Muscle of leg (tissue), 3 donors: ENCODE measurements at regions not wholly inside any gene's neighbourhood (a gene's known extent, or its start where the extent isn't known, plus 50 kb on each side); places are given as distances from the start of the nearest gene placed in this dataset.

ENCODE experiments used
- DNase-seq: peaks from one replicate; pipeline ENCODE4 v3.0.0; 2013
- H3K27ac ChIP-seq: one replicate; pipeline ENCODE4 v1.5.1; 2013; ENCODE audit warnings: mild to moderate bottlenecking, low read length, control low read depth
- H3K27me3 ChIP-seq: one replicate; pipeline ENCODE4 v1.6.1; 2013; ENCODE audit warnings: low read length; ENCODE audit not compliant: control insufficient read depth, insufficient read depth
- H3K36me3 ChIP-seq: one replicate; pipeline ENCODE4 v1.6.1; 2013; ENCODE audit warnings: low read length; ENCODE audit not compliant: control insufficient read depth, insufficient read depth
- H3K4me1 ChIP-seq: one replicate; pipeline ENCODE4 v1.6.1; 2013; ENCODE audit warnings: low read length; ENCODE audit not compliant: control insufficient read depth, insufficient read depth
- H3K4me3 ChIP-seq: one replicate; pipeline ENCODE4 v1.5.1; 2013; ENCODE audit warnings: low read length, control low read depth
- H3K9me3 ChIP-seq: replicated peaks from 2 replicates; pipeline ENCODE4 v1.6.1; 2013; ENCODE audit warnings: low read depth, low read length; ENCODE audit not compliant: control insufficient read depth
- WGBS: methylation state at CpG from one replicate; pipeline ENCODE4 v1.1.5; 2013; ENCODE audit warnings: missing lambda C conversion rate; ENCODE audit not compliant: insufficient coverage; 5-methylcytosine and 5-hydroxymethylcytosine counted together

GRCh38 chr1:219825355-219825754 lies 103.0 kb downstream of the SLC30A10 start:
- H3K9me3 ChIP-seq, result no peaks in the 10 kb centered on the region
- no peak overlapping the region for H3K27ac ChIP-seq
- H3K27me3 ChIP-seq, result no peaks in the 10 kb centered on the region
- H3K36me3 ChIP-seq, result no peaks in the 10 kb centered on the region
- DNase-seq, result peak; percentile 43
- H3K4me3 ChIP-seq, result no peak overlapping the region
- H3K4me1 ChIP-seq, result no peaks in the 10 kb centered on the region
- WGBS, result no CpG with 5 or more reads among the region's 2 CpGs

- Histone ChIP-seq H3K27me3 (no peaks in the 10 kb centered on the region), H3K4me1 (no peaks in the 10 kb centered on the region), H3K27ac (no peak overlapping the region), H3K9me3 (no peaks in the 10 kb centered on the region), H3K4me3 (no peak overlapping the region), H3K36me3 (no peaks in the 10 kb centered on the region)
- no CpG with 5 or more reads among the region's 2 CpGs for WGBS
- DNase-seq, result peak; percentile 67
Measured at GRCh38 chr1:219824338-219824737, 104.0 kb downstream of the SLC30A10 start.

- Histone ChIP-seq H3K4me3 (no peak overlapping the region), H3K27ac (no peak overlapping the region), H3K27me3 (no peaks in the 10 kb centered on the region), H3K36me3 (no peaks in the 10 kb centered on the region), H3K9me3 (no peaks in the 10 kb centered on the region), H3K4me1 (no peaks in the 10 kb centered on the region)
- DNase-seq, result peak; percentile 51
- no CpG with 5 or more reads among the region's 2 CpGs for WGBS
Measured at GRCh38 chr1:219820551-219820950, 107.8 kb downstream of the SLC30A10 start.

- H3K27ac ChIP-seq, result no peak overlapping the region
- H3K36me3 ChIP-seq, result no peaks in the 10 kb centered on the region
- H3K4me1 ChIP-seq, result no peaks in the 10 kb centered on the region
- H3K27me3 ChIP-seq, result no peaks in the 10 kb centered on the region
- H3K9me3 ChIP-seq, result no peaks in the 10 kb centered on the region
- no CpG with 5 or more reads among the region's 2 CpGs for WGBS
- no peak for DNase-seq
- H3K4me3 ChIP-seq, result no peak overlapping the region
Measured at GRCh38 chr1:219817914-219818313, 110.4 kb downstream of the SLC30A10 start.

- H3K9me3 ChIP-seq, result no peaks in the 10 kb centered on the region
- peaks cover 17% of the 10 kb centered on the region for H3K4me1 ChIP-seq
- WGBS, result no CpG with 5 or more reads among the region's 1 CpG
- peak overlapping the region; percentile 2 for H3K27ac ChIP-seq
- H3K27me3 ChIP-seq, result no peaks in the 10 kb centered on the region
- no peak overlapping the region for H3K4me3 ChIP-seq
- H3K36me3 ChIP-seq, result no peaks in the 10 kb centered on the region
- peak; percentile 96 for DNase-seq
Measured at GRCh38 chr1:219813294-219813693, 115.1 kb downstream of the SLC30A10 start.

- WGBS, result 71% methylated on average over 1 of the region's 4 CpGs
- peak; percentile 89 for DNase-seq
- H3K27ac ChIP-seq, result peak overlapping the region; percentile 2
- no peaks in the 10 kb centered on the region for H3K9me3 ChIP-seq
- no peak overlapping the region for H3K4me3 ChIP-seq
- no peaks in the 10 kb centered on the region for H3K36me3 ChIP-seq
- H3K27me3 ChIP-seq, result no peaks in the 10 kb centered on the region
- peaks cover 17% of the 10 kb centered on the region for H3K4me1 ChIP-seq
Measured at GRCh38 chr1:219812491-219813203, 115.7 kb downstream of the SLC30A10 start.

- Histone ChIP-seq H3K27ac (no peak overlapping the region), H3K4me3 (no peak overlapping the region), H3K9me3 (no peaks in the 10 kb centered on the region), H3K36me3 (no peaks in the 10 kb centered on the region), H3K27me3 (no peaks in the 10 kb centered on the region), H3K4me1 (peaks cover 17% of the 10 kb centered on the region)
- 37% methylated on average over 2 of the region's 4 CpGs for WGBS
- DNase-seq, result peak; percentile 41
Measured at GRCh38 chr1:219812086-219812485, 116.3 kb downstream of the SLC30A10 start.

- Histone ChIP-seq H3K36me3 (no peaks in the 10 kb centered on the region), H3K27ac (no peak overlapping the region), H3K27me3 (no peaks in the 10 kb centered on the region), H3K9me3 (no peaks in the 10 kb centered on the region), H3K4me1 (peaks cover 17% of the 10 kb centered on the region), H3K4me3 (no peak overlapping the region)
- 50% methylated on average over 1 of the region's 5 CpGs for WGBS
- peak; percentile 81 for DNase-seq
Measured at GRCh38 chr1:219810451-219810850, 117.9 kb downstream of the SLC30A10 start.

- H3K36me3 ChIP-seq, result no peaks in the 10 kb centered on the region
- no peak overlapping the region for H3K27ac ChIP-seq
- 89% methylated on average over 7 of the region's 7 CpGs for WGBS
- H3K27me3 ChIP-seq, result no peaks in the 10 kb centered on the region
- no peak overlapping the region for H3K4me3 ChIP-seq
- H3K4me1 ChIP-seq, result peaks cover 17% of the 10 kb centered on the region
- no peak for DNase-seq
- no peaks in the 10 kb centered on the region for H3K9me3 ChIP-seq
Measured at GRCh38 chr1:219808790-219809189, 119.6 kb downstream of the SLC30A10 start.

GRCh38 chr1:219806642-219807041 lies 121.7 kb downstream of the SLC30A10 start:
- Histone ChIP-seq H3K4me3 (no peak overlapping the region), H3K4me1 (peaks cover 11% of the 10 kb centered on the region), H3K36me3 (no peaks in the 10 kb centered on the region), H3K27ac (no peak overlapping the region), H3K9me3 (no peaks in the 10 kb centered on the region), H3K27me3 (no peaks in the 10 kb centered on the region)
- DNase-seq, result no peak
- WGBS, result no CpG with 5 or more reads among the region's 2 CpGs

GRCh38 chr1:219806020-219806419 lies 122.3 kb downstream of the SLC30A10 start:
- no peaks in the 10 kb centered on the region for H3K36me3 ChIP-seq
- H3K9me3 ChIP-seq, result no peaks in the 10 kb centered on the region
- no peak overlapping the region for H3K27ac ChIP-seq
- H3K27me3 ChIP-seq, result no peaks in the 10 kb centered on the region
- peaks cover 9% of the 10 kb centered on the region for H3K4me1 ChIP-seq
- no peak for DNase-seq
- no CpG with 5 or more reads among the region's 4 CpGs for WGBS
- H3K4me3 ChIP-seq, result no peak overlapping the region
